HG03378 (cell line): ENCODE measurements at regions not wholly inside any gene's neighbourhood (a gene's known extent, or its start where the extent isn't known, plus 50 kb on each side); places are given as distances from the start of the nearest gene placed in this dataset.
"Not testable (repeated sequence)": the region's sequence is repeated elsewhere in the genome, so short reads cannot be mapped to it uniquely, and the experiment has no call there.

Experiments
- ATAC-seq: cut with Tn5 transposase; IDR thresholded peaks from one replicate; pipeline ENCODE4 v1.9.1; 2021; ENCODE audit warnings: mild to moderate bottlenecking, moderate library complexity; ENCODE audit not compliant: unreplicated experiment

DNA sequence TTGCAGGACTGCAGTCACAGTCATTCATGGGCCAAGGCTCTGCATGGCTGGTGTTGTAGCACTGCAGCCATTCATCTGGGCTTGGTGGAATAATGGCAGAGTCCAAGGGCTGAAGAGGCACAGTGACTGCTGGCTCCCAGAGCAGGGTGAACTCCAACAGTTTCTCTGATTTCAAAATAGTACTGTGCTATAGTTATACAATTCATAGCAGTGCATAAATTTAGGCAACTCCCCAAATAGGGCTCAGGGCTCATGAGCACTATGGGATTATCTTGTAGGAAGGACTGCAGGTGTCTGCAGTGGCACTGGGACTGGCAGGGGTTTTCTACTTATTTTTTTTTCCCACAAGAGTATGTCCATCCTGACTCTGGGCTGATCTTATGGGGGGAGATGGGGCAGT is 642.5 kb upstream of the SGCD start:
- no peak for ATAC-seq

- no peak for ATAC-seq
Measured at GRCh38 chr5:155686131-155686530, 640.8 kb upstream of the SGCD start.

DNA sequence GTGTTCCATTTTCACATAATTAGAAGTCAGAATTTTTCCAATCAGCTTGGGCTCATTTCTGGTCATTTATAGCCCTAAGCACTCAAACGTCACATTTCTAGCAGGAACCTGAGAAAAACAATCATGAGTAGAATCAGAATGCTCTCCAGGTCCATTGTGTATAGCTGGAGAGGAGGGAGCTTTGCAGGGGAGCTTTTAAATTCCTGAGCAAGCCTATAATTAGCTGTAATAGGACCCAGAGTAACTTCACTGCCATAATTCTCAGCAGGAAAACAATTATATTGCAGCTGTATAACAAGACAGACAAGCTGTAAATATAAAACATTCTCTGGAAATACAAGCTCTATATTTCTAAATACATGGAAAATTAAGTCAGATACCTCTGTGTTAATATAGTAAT is 637.6 kb upstream of the SGCD start:
- ATAC-seq: no peak

DNA sequence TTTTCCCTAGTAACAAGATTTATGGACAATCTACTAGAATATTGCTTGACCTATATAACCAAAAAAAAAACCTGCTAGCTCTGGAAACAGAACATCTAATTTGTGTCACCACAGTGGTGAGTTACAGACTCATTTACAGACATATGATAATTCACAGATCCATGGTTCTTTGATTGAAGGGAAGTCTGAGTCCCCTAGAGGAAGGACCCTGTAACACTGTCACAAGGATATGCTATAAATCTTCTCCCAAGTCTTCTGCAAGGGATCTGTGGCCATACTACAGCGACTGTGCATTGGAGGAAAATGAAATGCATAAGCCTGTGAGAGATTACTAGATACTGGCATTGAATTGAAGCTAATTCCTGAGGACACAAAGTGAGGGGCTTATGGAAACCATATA is 630.6 kb upstream of the SGCD start:
- no peak for ATAC-seq

- ATAC-seq: no peak
Measured at GRCh38 chr5:155697236-155697635, 629.7 kb upstream of the SGCD start.

GRCh38 chr5:155699385-155699784 is 627.6 kb upstream of the SGCD start:
- no peak for ATAC-seq

DNA sequence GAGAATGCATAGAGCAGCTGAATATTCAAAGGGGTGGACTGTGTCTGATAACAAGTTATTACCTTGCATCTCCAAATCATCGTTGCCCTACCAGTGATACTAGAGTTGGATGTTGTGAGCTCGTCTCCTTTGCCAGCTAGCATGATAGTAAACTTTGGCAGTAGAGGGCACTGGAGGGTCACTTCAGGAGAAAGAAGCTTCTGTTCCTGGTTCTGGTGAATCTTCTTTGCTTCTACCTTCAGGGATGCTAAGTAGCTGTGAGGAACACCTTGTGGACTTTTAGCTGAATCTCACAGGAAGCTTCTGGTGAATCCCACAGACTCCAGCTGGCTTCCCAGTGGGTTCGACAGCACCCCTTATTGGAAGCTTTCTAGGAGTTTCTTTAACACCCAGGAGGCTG is 626.6 kb upstream of the SGCD start:
- ATAC-seq: no peak

DNA sequence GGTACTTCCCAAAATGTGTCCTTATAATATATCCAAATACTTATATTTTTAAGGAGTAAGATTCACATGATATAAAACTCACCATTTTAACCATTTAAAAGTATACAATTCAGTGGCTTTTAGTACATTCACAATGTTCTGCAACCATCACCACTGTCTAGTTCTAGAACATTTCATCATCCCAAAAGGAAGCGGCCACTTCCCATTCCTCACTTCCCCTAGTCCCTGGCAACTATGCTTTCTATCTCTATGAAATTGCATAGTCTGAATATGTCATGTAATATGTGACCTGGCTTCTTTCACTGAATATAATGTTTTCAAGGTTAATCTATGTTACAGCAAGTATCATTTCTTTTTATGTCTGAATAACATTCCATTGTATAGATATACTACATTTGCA is 615.1 kb upstream of the SGCD start:
- no peak for ATAC-seq

DNA sequence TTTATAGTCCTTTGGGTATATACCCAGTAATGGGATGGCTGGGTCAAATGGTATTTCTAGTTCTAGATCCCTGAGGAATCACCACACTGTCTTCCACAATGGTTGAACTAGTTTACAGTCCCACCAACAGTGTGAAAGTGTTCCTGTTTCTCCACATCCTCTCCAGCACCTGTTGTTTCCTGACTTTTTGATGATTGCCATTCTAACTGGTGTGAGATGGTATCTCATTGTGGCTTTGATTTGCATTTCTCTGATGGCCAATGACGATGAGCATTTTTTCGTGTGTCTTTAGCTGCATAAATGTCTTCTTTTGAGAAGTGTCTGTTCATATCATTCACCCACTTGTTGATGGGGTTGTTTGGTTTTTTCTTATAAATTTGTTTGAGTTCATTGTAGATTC is 612.5 kb upstream of the SGCD start:
- ATAC-seq: not testable (repeated sequence)

DNA sequence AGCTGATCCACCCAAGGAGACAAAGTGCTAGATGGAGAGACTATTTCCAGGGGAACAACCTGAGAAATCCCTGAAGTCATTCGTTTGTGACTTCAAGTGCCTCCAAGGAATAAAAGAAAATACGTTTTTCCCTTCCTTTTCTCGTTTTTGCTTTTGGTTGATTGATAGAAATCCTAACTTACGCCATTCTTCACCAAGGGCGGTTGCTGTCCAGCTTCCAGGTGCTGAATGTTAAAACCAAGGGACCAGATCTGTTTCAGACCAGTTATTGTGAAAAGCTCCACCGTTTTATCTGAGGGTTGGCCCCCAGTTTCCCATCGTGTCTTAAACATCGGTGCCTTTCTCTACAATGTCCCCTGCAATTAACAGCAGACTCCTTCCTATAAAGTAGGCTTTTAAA is 600.7 kb upstream of the SGCD start:
- no peak for ATAC-seq

DNA sequence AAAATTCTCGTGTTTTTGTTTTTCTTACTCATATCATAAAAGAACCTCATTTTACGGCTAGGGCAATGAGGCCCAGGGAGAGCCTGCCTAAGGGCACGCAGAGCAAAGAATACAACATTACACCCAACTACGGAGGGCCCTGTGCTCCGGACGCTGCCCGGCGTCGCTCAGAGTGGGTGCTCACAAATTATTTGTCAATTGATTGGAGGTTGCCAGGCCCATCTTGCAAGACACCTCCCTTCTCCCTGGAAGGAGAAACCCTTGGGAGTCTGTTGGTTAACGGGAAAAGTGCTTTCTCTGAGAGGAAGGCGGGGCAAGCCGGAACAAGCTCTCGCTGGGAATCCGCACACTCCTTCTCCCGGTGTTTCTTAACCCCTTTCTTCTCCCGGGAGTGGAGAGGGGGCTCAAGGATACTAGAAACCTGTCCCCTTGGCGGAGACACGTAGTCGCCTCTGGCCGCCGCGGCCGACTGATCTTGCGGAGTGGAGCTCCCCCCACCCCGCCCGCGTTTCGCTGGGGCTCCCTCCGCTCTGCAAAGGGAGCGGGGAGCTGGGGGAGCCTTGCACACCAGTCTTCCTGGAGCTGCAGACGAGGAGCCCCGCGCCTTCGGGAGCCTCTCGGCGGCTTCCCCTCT is 599.3 kb upstream of the SGCD start:
- ATAC-seq: no peak

DNA sequence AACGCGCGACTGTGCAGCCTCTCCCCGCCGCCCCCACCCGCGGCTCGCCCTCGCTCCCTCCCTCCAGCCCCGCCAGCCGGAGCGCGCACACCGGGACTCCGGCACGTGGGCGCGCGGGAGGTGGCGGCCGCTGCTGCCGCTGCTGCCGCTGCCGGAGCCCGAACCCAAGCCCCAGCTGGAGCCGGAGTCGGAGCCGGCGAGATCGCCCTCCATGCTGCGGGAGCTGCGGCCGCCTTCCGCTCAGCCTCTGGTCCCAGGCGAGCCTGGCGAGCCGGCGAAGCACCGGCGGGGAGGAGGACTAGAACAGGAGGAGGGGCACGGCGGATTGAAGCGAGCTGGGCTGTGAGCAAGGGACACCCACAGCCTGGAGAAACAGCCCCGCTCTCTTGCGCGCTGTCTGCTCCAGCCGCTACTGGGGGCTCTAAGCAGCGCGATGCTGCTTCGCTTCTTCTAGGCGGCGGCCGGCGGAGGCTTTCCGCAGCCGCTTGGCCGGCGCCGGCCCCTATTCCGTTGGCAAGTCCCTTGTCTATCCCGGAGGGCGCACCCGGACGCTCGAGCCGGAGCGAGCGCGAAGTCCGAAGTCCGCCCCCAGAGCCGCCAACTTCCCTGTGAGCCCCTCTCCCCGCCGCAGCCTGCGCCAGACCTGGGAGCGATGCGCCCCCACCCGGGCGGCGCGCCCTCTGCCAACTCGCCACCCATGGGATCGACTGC is 598.7 kb upstream of the SGCD start:
- ATAC-seq: no peak

DNA sequence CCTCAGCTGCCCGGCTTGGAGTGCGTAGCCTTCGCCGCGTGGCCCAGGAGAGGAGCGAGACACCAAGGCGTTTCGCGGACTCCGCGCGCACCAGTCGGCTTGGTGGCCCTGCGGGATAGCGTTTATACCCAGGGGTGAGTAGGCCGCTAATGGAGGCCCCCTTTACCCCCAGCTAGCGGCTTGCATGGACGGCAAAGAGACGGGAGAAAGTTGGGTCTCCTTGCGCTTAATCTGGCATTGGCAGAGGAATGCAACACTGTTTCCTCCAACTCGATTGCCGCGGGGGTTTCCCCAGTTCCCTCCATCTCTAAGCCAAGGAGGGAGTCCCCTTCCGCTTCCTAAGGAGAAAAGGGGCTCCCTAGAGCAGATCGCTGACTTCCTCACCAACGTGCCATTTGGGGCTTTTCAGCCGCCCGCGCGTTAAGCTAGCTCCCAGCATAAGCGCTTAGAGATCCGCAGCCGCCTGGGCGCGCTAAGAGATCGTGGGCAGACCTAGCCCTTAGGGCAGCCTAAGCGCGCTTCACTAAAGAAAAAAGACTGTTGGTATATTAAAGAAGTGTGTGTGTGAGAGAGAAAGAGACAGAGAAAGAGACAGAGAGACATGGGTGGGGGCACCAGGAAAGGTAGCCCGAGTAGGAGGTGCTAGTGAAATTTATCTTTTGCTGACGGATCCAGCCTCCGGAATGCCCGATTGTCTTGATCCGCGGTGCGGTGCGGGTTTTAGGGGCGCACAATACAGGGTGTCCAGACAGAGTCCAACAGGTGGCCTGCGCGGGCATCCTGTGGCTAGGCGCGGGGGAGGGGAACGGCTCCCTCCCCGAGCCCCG is 597.9 kb upstream of the SGCD start:
- ATAC-seq: no peak

- ATAC-seq: no peak
Measured at GRCh38 chr5:155729684-155730059, 597.3 kb upstream of the SGCD start.

DNA sequence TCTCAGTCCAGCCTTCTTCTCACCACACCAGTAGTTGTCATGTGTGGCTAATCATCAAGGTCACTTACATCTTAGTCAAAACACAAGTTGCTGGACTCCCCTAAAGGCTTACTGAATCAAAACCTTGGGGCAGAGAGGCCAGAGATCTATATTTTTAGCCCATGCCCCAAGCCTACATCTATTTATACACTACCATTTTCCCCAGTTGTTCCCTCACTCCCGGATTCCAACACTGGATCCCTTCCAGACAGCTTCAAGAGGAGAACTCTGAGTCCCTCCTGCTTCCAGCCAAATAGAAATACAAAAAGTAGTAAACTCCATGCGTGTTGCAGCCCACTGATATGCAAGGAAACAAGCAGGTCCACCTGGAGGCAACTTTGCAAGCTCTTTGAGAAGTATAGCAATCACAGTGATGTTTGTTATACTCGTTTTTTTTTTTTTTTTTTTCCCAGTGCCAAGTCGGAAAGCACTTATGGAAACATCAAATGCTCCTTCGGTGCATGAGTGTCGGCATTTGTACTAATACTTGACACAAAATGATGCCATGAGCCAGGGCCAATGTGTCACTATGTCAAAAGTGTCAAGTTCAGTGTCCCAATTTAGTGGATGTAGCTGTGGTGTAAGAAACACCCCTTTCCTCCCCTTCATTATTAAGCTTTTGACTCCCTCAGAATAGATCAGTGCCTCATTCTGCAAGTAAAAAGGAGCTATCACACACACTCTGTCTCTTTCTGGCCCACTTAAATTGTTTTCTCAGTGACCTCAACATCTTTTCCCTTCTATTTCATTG is 594.2 kb upstream of the SGCD start:
- no peak for ATAC-seq

- no peak for ATAC-seq
Measured at GRCh38 chr5:155733935-155734334, 593.0 kb upstream of the SGCD start.

- ATAC-seq: no peak
Measured at GRCh38 chr5:155735388-155735787, 591.6 kb upstream of the SGCD start.

GRCh38 chr5:155738616-155739015 is 588.3 kb upstream of the SGCD start:
- no peak for ATAC-seq

DNA sequence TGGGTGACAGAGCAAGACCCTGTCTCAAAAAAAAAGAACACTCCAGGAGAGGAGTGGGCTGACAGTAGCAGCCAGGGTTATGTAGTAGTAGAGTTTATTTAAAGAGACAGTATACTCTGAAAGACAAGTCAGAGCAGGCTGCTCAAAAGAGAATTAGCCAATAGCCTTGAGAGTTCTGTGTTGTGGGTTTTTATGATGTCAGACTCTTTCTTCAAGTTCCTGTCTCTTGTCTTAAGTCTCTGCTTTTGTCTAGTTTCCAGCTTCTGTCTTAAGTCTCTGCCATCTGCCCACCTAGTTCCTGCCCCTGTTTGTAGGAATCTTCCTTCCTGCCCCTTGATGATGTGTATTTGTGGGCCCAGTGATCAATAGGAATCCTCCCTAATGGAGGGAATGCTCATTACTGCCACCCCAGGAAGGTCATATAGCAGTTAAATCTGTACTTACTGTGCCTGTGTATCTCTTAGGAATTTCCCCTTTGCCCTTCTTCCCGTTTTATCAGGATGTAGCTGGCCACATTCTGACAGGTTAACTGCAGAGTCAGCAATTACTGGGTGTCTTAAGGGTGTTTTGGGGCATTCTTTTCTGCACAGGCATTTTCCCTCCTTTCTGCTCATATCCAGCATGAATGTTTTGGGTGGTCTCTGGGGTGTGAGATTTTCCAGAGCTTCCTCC is 580.5 kb upstream of the SGCD start:
- ATAC-seq: no peak

DNA sequence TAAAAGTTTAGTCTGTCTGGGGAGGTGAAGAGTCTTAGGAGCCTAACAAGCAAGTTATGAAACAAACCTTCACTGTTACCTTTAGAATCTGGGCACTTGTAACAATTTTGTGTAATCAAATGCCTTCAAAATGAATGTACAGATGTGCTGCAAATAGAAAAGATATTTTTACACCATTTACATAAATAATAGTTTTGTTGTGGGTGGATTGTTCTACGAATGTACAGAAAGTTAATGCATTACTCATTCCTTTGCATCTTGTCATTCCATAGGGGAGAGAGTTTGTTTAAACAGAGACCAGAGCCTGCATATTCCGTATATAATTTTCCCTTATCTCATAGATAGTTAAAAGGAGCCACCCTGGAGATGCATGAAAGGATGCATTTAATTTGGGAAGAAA is 576.9 kb upstream of the SGCD start:
- no peak for ATAC-seq

DNA sequence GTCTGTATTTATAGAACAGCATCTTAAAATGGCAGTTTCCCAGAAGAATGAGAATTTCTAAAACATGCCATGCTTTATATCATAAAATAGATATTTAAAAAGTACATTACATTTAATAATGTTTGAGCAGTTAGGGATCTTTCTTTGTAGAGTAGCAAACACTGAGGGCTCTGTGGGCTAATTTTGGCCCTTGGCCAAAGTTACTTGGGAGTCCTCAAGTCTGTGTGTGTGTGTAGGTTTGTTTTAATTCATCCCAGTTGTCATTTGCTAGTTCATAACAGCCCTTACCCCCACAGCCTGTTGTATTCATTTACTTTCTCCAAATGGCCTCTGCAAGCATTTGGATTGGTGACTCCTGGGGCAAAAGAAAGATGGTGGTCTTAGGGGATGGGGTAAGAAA is 576.4 kb upstream of the SGCD start:
- ATAC-seq: no peak
